ENCODE measurements at regions not wholly inside any gene's neighbourhood (a gene's known extent, or its start where the extent isn't known, plus 50 kb on each side); places are given as distances from the start of the nearest gene placed in this dataset.

GRCh38 chr13:24041651-24042225, 118.8 kb upstream of the SPATA13 start:
- Mint-ChIP-seq H3K4me3 (no peak overlapping the region), H3K27ac (no peak overlapping the region), H3K4me1 (peaks cover 14% of the 10 kb centered on the region), H3K36me3 (peaks cover 1% of the 10 kb centered on the region), H3K9me3 (peaks cover 6% of the 10 kb centered on the region), H3K27me3 (ENCODE audit: low read depth) (no peaks in the 10 kb centered on the region)
- no peak for DNase-seq (ENCODE audit: low spot score in 2 of 2, unreplicated experiment in 2 of 2)
- TF ChIP-seq, protein P1, sequence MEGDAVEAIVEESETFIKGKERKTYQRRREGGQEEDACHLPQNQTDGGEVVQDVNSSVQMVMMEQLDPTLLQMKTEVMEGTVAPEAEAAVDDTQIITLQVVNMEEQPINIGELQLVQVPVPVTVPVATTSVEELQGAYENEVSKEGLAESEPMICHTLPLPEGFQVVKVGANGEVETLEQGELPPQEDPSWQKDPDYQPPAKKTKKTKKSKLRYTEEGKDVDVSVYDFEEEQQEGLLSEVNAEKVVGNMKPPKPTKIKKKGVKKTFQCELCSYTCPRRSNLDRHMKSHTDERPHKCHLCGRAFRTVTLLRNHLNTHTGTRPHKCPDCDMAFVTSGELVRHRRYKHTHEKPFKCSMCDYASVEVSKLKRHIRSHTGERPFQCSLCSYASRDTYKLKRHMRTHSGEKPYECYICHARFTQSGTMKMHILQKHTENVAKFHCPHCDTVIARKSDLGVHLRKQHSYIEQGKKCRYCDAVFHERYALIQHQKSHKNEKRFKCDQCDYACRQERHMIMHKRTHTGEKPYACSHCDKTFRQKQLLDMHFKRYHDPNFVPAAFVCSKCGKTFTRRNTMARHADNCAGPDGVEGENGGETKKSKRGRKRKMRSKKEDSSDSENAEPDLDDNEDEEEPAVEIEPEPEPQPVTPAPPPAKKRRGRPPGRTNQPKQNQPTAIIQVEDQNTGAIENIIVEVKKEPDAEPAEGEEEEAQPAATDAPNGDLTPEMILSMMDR (IDR thresholded peaks at IDR 0.05; ENCODE audit: unreplicated experiment) = no peak

DNA sequence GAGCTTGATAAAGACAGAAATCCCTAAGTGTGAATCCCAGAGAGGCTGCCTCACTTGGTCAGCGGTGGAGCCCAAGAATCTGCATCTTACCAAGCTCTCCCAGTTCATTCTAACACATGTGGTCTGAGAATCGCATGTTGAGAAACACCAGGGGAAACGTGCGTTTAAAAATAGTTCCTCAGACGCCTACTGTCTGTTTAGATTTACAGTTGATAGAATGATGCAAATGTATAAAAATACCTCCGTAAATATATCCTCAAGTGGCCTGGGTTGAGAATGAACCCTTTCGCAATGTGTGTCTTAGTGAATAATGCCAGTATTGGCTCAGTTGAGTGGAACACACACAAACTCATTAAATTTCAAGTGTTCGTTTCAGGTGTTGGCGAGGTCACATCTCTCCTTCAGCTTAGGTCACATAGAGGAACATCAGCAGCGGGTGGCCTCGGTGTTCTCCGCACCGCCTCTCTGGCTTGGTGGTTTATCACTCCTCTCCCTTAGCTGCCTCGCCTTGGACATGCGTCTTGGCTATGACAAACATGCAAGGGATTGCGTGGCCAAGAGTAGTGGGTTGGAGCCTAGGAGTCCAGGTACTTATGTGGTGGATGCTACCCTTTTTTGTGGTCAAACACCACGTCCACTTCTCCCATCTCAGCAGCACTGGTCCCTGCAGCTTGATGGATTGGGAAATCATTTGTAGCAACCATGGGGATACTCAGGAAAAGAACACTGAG, 117.6 kb upstream of the SPATA13 start:
- H3K27me3 Mint-ChIP-seq (ENCODE audit: low read depth) = no peaks in the 10 kb centered on the region

GRCh38 chr13:24043590-24044350, 116.8 kb upstream of the SPATA13 start:
- DNase-seq (ENCODE audit: low spot score in 2 of 2, unreplicated experiment in 2 of 2) = no peak
- no peak overlapping the region for H3K27ac Mint-ChIP-seq
- peaks cover 1% of the 10 kb centered on the region for H3K36me3 Mint-ChIP-seq
- no peaks in the 10 kb centered on the region for H3K27me3 Mint-ChIP-seq (ENCODE audit: low read depth)
- TF ChIP-seq, protein P1 (IDR thresholded peaks at IDR 0.05; ENCODE audit: unreplicated experiment) = no peak
- H3K4me3 Mint-ChIP-seq = no peak overlapping the region
- peaks cover 19% of the 10 kb centered on the region for H3K9me3 Mint-ChIP-seq
- peaks cover 8% of the 10 kb centered on the region for H3K4me1 Mint-ChIP-seq

More for the DNA sequence above, 117.6 kb upstream of the SPATA13 start:
- Mint-ChIP-seq H3K36me3 (peaks cover 1% of the 10 kb centered on the region), H3K4me1 (peaks cover 14% of the 10 kb centered on the region), H3K4me3 (no peak overlapping the region), H3K27ac (no peak overlapping the region), H3K9me3 (peaks cover 17% of the 10 kb centered on the region)
- no peak for DNase-seq (ENCODE audit: low spot score in 2 of 2, unreplicated experiment in 2 of 2)
- TF ChIP-seq, protein P1 (IDR thresholded peaks at IDR 0.05; ENCODE audit: unreplicated experiment) = no peak

GRCh38 chr13:24045597-24045996, 114.9 kb upstream of the SPATA13 start:
- peaks cover 5% of the 10 kb centered on the region for H3K4me1 Mint-ChIP-seq

GRCh38 chr13:24050292-24050711, 110.2 kb upstream of the SPATA13 start:
- H3K27ac Mint-ChIP-seq = no peak overlapping the region
- H3K4me1 Mint-ChIP-seq = peaks cover 9% of the 10 kb centered on the region
- no peaks in the 10 kb centered on the region for H3K27me3 Mint-ChIP-seq (ENCODE audit: low read depth)
- no peak overlapping the region for H3K4me3 Mint-ChIP-seq
- DNase-seq (ENCODE audit: low spot score in 2 of 2, unreplicated experiment in 2 of 2) = no peak
- peaks cover 19% of the 10 kb centered on the region for H3K9me3 Mint-ChIP-seq
- H3K36me3 Mint-ChIP-seq = peaks cover 1% of the 10 kb centered on the region
- TF ChIP-seq, protein P1 (IDR thresholded peaks at IDR 0.05; ENCODE audit: unreplicated experiment) = no peak

More at GRCh38 chr13:24045597-24045996, 114.9 kb upstream of the SPATA13 start:
- DNase-seq (ENCODE audit: low spot score in 2 of 2, unreplicated experiment in 2 of 2) = no peak
- Mint-ChIP-seq H3K9me3 (peaks cover 19% of the 10 kb centered on the region), H3K27me3 (ENCODE audit: low read depth) (no peaks in the 10 kb centered on the region), H3K4me3 (no peak overlapping the region), H3K36me3 (peaks cover 1% of the 10 kb centered on the region), H3K27ac (no peak overlapping the region)
- TF ChIP-seq, protein P1 (IDR thresholded peaks at IDR 0.05; ENCODE audit: unreplicated experiment) = no peak
